ENCODE measurements at regions not wholly inside any gene's neighbourhood (a gene's known extent, or its start where the extent isn't known, plus 50 kb on each side); places are given as distances from the start of the nearest gene placed in this dataset.
"Not testable (repeated sequence)": the region's sequence is repeated elsewhere in the genome, so short reads cannot be mapped to it uniquely, and the experiment has no call there.

- no peak for DNase-seq
Measured at GRCh38 chr5:119897537-119898370, 268.4 kb downstream of the FAM170A start.

DNA sequence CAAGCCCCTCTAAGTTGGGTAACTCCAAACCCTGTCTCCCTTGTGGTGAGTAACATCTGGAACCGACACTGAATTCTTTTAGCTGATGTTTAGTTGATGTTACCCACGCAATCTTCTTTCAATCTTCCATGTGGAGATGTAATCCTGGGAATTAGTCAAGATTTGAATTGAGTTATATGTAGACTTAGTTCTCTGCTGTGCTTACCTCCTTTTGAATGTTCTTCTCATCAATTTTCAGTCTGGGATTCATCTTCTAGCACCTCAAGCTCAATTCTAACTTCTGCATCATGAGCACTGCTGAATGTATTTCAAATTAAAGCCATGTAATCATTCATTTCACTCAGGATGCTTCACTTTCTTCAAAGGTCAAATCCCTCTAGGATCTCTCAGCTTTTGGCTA lies 270.6 kb downstream of the FAM170A start:
- DNase-seq = no peak

DNA sequence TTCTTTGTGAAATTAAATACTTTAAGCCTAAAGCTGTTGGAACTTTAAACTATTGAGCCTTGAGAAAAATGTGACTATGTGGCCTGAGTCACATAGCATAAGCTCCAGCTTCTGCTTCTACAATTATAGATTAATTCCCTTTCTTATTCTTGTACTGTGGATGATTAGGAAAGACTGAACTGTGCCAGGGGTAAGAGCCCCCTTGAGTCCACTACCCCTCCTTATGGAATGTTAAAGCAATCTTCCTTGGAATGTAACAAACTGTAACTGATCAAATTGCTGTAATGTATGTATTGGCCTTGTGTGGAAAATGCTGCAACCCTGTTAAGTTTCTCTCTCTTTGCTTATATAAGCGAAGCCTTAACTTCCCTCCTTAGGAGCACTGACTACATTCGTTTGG lies 273.2 kb downstream of the FAM170A start:
- DNase-seq = no peak

DNA sequence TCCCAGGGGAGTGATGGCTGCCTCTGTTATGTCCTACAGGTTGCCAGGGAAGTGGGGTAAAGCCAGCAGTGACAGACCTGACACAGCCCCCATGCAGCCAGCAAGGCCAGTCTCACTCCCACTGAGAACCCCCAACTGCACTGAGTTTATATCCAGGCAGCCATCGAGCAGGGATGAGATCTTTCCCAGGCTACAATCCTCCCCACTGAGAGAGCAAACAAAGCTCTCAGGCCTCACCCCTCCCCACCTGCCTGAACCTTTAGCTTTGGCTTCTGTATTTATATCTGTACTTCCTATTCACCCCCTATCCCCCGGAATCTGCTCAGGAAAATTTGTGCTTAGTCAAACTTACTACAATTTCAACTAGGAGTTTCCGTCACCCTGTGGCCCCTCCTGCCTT lies 284.1 kb downstream of the FAM170A start:
- no peak for DNase-seq

- no peak for DNase-seq
Measured at GRCh38 chr5:119919279-119919678, 289.9 kb downstream of the FAM170A start.

DNA sequence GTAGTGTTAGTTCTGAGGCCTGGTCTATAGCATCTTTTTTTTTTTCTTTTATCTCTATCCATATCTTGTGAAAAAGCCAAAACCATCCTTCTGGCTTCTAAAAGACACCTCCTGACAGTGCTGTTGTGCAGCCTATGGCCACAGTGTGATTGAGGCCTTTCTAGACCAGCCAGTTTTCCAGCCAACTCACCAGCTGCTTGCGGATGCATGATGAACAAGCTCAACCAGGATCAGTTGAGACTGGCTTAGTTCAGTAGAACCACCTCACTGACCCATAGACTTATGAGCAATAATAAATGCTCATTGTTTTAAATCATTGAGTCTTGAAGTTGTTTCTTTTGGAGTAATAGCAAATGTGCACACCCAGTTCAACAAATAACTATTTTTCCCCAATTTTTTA lies 296.9 kb downstream of the FAM170A start:
- DNase-seq = no peak

DNA sequence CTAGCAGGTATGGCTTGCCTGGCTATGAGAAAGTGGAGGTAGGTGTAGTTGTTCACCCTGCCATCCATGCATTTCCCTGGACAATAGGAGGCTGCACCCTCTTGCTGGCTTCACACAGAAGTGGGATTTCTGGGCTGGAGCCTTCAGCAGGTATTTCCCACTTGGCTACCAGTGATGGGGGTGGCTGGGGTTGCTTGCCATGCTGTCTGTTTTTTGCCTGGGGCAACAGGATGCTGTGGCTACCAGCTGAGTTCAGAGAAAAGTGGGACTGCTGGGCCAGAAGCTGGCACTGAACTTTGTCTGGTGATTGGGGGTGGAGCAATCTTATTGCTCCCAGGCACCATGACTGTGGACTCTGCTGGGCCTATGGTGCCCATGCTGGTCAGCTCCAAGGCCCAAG lies 299.6 kb downstream of the FAM170A start:
- DNase-seq = no peak

DNA sequence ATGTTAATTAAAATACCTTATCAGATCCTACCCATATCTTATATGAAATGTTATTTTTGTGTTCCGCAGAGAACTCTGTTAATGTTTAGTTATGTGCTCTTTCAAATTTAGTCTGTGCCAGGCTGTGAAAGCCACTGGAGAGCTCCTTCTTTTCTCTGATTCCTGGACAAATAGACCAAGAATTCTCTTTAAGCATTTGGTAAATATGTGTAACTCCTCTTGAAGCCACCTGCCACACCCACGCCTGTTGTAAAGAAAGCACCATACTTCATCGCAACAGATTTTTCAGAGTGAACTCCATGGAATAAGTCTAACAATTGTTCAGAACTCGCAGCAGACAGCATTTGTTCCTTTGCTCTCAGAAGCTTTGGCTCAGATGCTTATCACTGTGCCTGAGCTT lies 301.1 kb downstream of the FAM170A start:
- DNase-seq = no peak

DNA sequence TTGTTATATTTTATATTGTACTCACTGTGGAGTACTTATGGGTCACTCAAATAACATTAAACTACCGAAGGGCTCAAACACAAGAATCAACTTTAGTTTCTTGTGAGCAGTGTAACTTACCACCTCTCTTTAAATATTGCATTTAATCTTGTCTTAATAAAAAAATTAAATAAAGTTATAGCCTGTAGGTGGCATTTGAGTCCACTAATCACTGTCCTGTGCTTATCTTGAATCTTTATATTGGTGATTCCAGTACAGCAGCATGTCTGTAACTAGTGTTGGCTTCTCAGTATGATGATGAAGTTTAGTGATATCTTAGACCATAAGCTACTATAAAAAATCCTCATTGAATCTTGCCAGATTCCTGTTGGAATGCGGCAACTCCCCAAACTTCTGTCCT lies 313.8 kb downstream of the FAM170A start:
- DNase-seq = no peak

- no peak for DNase-seq
Measured at GRCh38 chr5:119945691-119946090, 316.3 kb downstream of the FAM170A start.

GRCh38 chr5:119948162-119948561 lies 318.8 kb downstream of the FAM170A start:
- no peak for DNase-seq

GRCh38 chr5:119949426-119949999 lies 320.2 kb downstream of the FAM170A start:
- DNase-seq = no peak

- no peak for DNase-seq
Measured at GRCh38 chr5:119951330-119951934, 322.1 kb downstream of the FAM170A start.

GRCh38 chr5:119953474-119953873 lies 324.1 kb downstream of the FAM170A start:
- no peak for DNase-seq

DNA sequence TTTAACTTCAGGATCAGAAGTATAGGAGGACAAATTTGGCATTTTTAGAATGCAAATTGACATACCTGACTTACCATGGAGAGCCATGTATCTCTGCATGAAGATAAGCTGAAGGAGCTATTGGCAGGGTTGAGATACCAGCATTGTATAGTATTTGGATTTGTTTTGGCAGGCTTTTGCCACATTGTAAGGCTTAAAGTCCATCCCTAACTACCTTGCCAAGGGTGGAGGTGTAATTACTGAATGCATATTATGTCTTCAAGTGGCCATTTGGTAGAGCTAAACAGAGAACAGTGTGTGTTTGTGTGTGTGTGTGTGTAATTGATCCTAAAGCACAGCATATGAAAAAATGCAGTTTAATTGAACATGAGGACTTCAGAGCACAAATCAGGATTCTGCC lies 324.7 kb downstream of the FAM170A start:
- no peak for DNase-seq

GRCh38 chr5:119961993-119962392 lies 332.6 kb downstream of the FAM170A start:
- no peak for DNase-seq

GRCh38 chr5:119966028-119966427 lies 336.7 kb downstream of the FAM170A start:
- DNase-seq = no peak

GRCh38 chr5:119968690-119969089 lies 339.3 kb downstream of the FAM170A start:
- DNase-seq = no peak

GRCh38 chr5:119987077-119987476 lies 357.7 kb downstream of the FAM170A start:
- not testable (repeated sequence) for DNase-seq

- no peak for DNase-seq
Measured at GRCh38 chr5:119991625-119992024, 362.3 kb downstream of the FAM170A start.

DNA sequence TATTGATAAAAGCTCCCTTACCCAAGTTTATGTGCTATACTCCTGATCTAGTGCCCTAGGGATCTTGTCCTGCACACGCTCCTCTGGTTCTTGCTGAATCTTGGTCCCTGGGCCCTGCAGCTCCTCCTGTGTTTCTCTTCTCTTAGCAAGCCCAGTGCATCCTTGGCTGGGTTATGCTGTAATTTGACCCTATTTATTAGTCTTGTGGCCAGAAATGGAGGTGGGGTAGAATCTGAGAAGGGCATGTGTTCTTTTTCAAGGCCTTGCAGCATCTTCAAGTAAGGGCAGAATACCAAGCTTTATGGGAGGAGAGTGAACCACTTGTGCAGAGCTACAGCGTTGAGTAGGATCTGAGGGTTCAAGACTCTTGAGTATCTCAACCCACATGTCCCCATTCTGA lies 366.8 kb downstream of the FAM170A start:
- DNase-seq = no peak

DNA sequence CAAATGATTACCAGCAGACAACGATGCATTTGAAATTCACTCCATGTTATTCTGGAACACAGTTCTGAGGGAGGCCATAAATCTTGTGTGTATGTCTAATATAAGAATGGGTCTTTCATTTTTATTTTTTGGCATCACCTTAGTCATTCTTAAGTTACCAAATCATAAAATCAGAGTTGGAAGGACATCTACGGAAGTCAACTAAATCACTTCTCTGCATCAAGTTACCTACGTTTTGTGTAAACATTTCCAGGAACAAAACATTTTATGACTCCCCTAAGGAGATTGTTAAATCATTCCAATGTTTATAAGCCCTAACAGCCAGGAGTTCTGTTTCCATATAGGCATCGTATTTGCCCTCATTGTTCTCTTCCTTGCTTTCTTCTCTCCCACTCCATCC lies 378.2 kb downstream of the FAM170A start:
- DNase-seq = no peak

DNA sequence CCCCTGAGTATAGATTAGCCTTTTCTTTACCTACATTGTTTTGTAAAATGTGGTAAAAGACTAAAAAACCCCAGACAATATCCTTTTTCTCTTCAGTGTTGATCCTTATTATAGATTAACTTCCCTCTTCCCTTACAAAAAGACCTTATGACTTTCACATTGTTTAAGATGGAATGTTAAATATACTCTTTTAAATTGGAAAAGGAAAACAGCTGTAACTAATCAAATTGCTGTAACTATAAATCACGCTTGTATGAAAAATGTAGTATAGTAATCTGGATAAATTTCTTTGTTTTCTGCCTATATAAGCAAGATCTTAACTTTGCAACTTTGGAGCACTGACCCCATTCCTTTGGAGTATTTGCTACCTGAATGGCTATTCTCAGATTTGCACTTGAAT lies 383.1 kb downstream of the FAM170A start:
- no peak for DNase-seq

DNA sequence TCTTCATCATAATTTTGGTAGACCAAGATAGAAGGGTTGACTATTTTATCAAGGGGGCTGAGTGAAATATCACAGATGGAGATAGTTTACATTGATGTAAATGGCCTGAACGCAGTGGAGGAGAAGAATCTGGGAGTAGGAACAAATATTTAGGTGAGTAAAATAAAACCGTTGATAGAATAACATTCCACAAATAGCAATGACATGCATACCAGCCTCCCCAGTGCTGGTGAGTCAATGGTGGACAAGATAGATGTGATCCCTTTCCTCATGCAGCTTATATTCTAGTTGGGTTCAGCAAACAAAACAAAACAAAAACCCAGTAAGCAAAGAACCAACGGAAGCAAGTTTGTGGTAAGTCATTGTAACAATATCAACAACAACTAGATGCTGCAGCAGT lies 385.2 kb downstream of the FAM170A start:
- DNase-seq = no peak
